Stimulated activated naive CD8-positive, alpha-beta T cell treated with anti-CD3 and anti-CD28 coated beads, Interleukin-15, amount 100 ng/mL, for 72 hours (primary cell): ENCODE measurements at regions not wholly inside any gene's neighbourhood (a gene's known extent, or its start where the extent isn't known, plus 50 kb on each side); places are given as distances from the start of the nearest gene placed in this dataset.
A peak's percentile ranks its signal among the peaks of the same experiment; 100 is the strongest.

ENCODE experiments used
- ATAC-seq: fragments of 150-1000 bp; cut with Tn5 transposase; 2 replicates; pipeline ENCODE4 v1.10.0; 2021; ENCODE audit warnings: mild to moderate bottlenecking, moderate library complexity
- DNase-seq, 2 donors: peaks; one replicate each; pipeline ENCODE4 v3.0.0; 2021 to 2022
- H3K27ac Mint-ChIP-seq, 2 donors: one replicate each; pipeline ENCODE4 v1.8.0; 2022; ENCODE audit warnings: mild to moderate bottlenecking in 2 of 2, mixed read lengths in 2 of 2, moderate library complexity in 2 of 2
- H3K27me3 Mint-ChIP-seq: one replicate; pipeline ENCODE4 v1.8.0; 2022; ENCODE audit warnings: mixed read lengths
- H3K4me1 Mint-ChIP-seq: one replicate; pipeline ENCODE4 v1.8.0; 2022; ENCODE audit warnings: mild to moderate bottlenecking, mixed read lengths
- H3K4me3 Mint-ChIP-seq, 2 donors: one replicate each; pipeline ENCODE4 v1.8.0; 2022; ENCODE audit warnings: mild to moderate bottlenecking in 2 of 2, mixed read lengths in 2 of 2, moderate library complexity in 1 of 2
- H3K9me3 Mint-ChIP-seq, 2 donors: one replicate each; pipeline ENCODE4 v1.8.0; 2022; ENCODE audit warnings: mixed read lengths in 2 of 2

DNA sequence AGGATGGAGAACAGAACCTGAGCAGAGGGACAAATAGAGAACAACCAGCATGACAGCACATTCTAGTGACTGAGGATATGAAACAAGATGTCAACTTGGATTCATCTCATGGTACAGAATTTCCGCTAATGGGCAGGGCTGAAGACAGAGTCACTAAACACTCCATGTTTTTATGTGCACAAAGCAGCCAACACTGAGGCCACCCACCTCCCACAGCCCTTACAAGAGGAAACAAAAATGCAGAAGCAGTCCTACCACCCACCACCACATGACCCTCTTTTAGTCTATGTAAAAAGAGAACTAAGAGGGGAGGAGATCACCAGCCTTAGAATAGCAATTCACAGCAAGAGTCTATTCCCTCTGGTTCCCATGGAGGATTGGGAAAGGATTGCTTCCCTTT is 131.4 kb upstream of the UBE2E2 start:
- H3K27me3 Mint-ChIP-seq, result peaks cover 7% of the 10 kb centered on the region
- H3K27ac Mint-ChIP-seq, result no peak overlapping the region
- ATAC-seq, result no peak
- no peaks in the 10 kb centered on the region for H3K9me3 Mint-ChIP-seq
- DNase-seq, result no peak
- no peak overlapping the region for H3K4me3 Mint-ChIP-seq
- no peaks in the 10 kb centered on the region for H3K4me1 Mint-ChIP-seq

DNA sequence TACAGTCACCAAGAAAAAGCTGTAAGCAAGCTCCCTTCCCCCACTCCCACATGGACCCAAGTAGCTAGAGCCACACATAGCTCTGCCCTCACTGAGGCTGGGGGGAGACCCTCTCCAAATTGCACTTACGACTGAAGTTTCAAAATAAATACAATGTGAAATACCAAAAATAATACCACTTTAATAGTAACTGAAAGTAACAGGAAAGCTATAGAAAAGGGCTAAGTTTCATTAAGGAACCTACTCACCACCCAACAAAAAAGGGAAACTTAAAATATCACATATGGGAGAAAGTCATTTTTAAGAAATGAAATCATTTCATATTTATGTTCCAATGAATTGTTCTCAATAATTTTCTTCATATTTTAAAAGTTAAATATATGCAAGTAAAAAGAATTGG is 130.4 kb upstream of the UBE2E2 start:
- no peaks in the 10 kb centered on the region for H3K9me3 Mint-ChIP-seq
- DNase-seq (no peak), ATAC-seq (no peak)
- H3K4me3 Mint-ChIP-seq, result no peak overlapping the region
- peaks cover 7% of the 10 kb centered on the region for H3K27me3 Mint-ChIP-seq
- H3K4me1 Mint-ChIP-seq, result no peaks in the 10 kb centered on the region
- no peak overlapping the region for H3K27ac Mint-ChIP-seq

DNA sequence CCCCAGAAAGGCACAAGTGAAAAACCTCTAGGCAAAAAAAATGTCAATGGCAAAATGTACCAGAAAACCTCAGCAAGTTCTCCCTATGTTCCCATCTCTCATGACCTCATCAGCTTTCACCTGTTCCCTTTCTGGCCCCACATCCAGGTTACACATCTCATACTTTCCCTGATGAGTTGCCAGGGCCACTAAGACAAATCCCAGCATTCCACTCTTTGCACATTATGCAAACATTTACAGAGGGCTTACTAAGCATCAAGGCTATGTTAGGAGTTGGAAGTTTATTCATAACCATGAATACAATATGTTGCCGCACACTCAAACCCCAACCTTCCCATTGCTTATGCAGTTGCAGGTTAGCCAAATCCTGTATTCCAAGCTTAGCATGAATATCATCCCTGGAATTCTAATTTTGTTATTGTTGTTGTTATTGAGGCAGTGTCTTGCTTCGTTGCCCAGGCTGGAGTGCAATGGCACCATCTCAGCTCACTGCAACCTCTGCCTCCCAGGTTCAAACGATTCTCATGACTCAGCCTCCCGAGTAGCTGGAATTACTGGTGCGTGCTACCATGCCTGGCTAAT is 129.3 kb upstream of the UBE2E2 start:
- ATAC-seq, result no peak
- DNase-seq, result no peak
- H3K9me3 Mint-ChIP-seq, result no peaks in the 10 kb centered on the region
- H3K4me3 Mint-ChIP-seq, result no peak overlapping the region
- H3K27me3 Mint-ChIP-seq, result peaks cover 7% of the 10 kb centered on the region
- H3K4me1 Mint-ChIP-seq, result no peaks in the 10 kb centered on the region
- H3K27ac Mint-ChIP-seq, result no peak overlapping the region

DNA sequence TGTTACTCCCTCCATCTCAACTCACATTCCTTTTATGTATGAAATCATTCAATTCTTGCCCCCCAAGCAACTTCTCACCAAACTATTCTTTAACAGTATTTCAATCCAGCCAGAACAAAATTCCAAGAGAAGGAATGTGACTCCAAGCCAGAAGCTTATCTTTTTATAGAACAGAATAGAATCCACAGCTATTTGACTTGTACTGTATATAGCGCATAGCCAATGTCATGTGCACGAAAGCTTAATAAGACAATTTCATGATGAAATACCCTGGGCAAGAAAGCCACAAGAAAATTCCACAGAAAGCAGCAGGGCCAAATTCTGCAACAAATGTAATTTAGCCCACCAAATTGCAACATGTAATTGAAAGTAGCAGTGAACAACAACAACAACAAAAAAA is 127.6 kb upstream of the UBE2E2 start:
- H3K27me3 Mint-ChIP-seq, result peaks cover 7% of the 10 kb centered on the region
- H3K4me1 Mint-ChIP-seq, result peaks cover 10% of the 10 kb centered on the region
- no peak for DNase-seq
- H3K27ac Mint-ChIP-seq, result no peak overlapping the region
- ATAC-seq, result no peak
- H3K4me3 Mint-ChIP-seq, result no peak overlapping the region
- H3K9me3 Mint-ChIP-seq, result no peaks in the 10 kb centered on the region

DNA sequence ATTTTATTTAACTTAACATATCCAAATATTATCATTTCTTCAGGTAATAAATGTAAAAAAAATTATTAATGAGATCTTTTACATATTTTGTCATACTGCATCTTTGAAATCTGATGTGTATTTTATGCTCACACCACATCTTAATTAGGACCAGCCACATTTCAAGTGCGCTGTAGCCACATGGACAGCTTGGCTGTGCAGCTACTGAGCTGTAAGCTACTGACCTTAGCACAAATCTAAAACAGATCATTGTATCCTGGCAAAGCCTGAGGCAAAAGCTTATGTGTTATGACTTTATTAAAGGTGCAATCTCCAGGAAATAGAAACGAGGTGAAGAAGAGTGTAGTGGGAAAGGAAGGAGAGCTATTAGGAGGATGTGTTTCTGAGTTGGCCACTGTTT is 126.7 kb upstream of the UBE2E2 start:
- H3K27me3 Mint-ChIP-seq, result peaks cover 2% of the 10 kb centered on the region
- DNase-seq (no peak), ATAC-seq (no peak)
- H3K27ac Mint-ChIP-seq, result no peak overlapping the region
- no peaks in the 10 kb centered on the region for H3K9me3 Mint-ChIP-seq
- H3K4me1 Mint-ChIP-seq, result peaks cover 10% of the 10 kb centered on the region
- H3K4me3 Mint-ChIP-seq, result no peak overlapping the region

DNA sequence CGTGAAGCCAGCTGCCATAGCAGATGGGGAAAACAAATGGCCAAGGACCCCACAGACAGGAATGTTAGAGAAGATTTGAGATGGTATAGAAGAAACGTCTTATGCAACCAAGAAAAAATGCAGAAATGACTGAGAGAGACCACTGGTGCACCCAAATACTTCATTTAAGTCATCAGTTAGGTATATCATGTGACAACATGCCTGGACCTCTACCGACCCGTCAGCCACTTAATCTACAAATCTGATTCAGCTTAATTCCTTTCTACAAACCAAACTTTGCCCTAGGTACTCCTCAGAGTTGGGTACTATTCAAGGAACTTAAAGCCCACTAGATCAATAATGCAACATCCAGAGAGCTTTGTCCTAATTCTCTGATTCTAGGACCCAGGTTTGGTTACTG is 126.0 kb upstream of the UBE2E2 start:
- no peak overlapping the region for H3K4me3 Mint-ChIP-seq
- no peak for DNase-seq
- H3K4me1 Mint-ChIP-seq, result peaks cover 10% of the 10 kb centered on the region
- H3K27me3 Mint-ChIP-seq, result no peaks in the 10 kb centered on the region
- no peak overlapping the region for H3K27ac Mint-ChIP-seq
- ATAC-seq, result no peak
- H3K9me3 Mint-ChIP-seq, result no peaks in the 10 kb centered on the region

DNA sequence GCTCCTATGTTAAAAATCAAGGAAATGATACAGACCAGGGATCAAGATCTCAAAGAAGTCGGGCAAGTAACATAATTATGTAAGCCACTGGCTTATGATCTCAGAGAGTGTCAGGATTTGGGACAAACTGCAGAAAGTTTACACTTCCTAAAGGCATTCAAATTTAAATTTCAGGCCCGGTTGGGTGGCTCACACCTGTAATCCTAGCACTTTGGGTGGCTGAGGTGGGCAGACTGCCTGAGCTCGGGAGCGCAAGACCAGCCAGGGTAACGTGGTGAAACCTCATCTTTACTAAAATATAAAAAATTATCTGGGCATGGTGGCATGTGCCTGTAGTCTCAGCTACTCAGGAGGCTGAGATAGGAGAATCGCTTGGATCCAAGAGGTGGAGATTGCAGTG is 124.4 kb upstream of the UBE2E2 start:
- H3K4me3 Mint-ChIP-seq, result no peak overlapping the region
- DNase-seq (no peak), ATAC-seq (no peak)
- no peaks in the 10 kb centered on the region for H3K9me3 Mint-ChIP-seq
- H3K27ac Mint-ChIP-seq, result no peak overlapping the region
- H3K4me1 Mint-ChIP-seq, result peaks cover 10% of the 10 kb centered on the region
- no peaks in the 10 kb centered on the region for H3K27me3 Mint-ChIP-seq

DNA sequence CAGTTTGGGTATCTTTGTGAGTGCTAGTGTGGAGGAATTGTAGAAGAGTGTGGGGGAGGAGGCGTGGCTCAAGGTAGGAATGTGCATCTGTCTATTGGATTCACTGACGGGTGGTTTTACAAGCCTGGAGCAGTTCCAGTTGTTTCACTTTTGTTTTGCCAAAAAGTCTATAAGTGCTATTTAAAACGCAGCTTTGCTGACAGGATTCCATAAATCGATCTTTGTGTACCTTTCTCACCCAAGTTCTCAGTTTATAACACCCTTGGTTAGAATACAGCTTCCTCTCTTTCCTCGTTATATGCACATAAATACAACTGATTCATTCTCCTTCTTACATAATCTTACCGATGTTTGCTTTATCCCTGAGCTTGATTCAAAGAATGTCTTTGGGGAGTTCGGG is 123.2 kb upstream of the UBE2E2 start:
- peak overlapping the region; percentile 8 to 12 for H3K4me3 Mint-ChIP-seq
- no peak overlapping the region for H3K27ac Mint-ChIP-seq
- no peak for ATAC-seq
- no peaks in the 10 kb centered on the region for H3K27me3 Mint-ChIP-seq
- H3K9me3 Mint-ChIP-seq, result no peaks in the 10 kb centered on the region
- DNase-seq, result no peak
- H3K4me1 Mint-ChIP-seq, result peaks cover 10% of the 10 kb centered on the region

DNA sequence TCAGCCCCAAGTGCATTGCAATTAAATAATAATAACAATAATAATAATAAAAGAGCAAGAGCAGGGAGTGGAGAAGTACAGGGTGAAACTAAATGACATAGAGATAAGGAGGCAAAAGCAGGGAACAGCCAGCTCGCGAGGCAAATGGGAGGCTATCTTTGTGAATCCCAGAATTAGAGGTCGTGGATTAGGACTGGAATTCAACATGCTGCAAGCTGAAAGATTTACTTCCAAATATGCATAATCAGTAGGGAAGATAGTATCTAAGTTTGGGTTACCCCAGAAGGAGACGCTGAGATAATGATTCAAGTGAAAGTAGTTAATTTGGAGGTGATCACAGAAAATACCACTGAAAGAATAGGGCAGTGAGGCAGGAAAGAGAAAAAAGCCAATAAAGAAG is 119.4 kb upstream of the UBE2E2 start:
- DNase-seq, result no peak
- H3K4me3 Mint-ChIP-seq, result no peak overlapping the region
- ATAC-seq, result no peak
- H3K9me3 Mint-ChIP-seq, result no peaks in the 10 kb centered on the region
- peaks cover 10% of the 10 kb centered on the region for H3K4me1 Mint-ChIP-seq
- no peak overlapping the region for H3K27ac Mint-ChIP-seq
- no peaks in the 10 kb centered on the region for H3K27me3 Mint-ChIP-seq

DNA sequence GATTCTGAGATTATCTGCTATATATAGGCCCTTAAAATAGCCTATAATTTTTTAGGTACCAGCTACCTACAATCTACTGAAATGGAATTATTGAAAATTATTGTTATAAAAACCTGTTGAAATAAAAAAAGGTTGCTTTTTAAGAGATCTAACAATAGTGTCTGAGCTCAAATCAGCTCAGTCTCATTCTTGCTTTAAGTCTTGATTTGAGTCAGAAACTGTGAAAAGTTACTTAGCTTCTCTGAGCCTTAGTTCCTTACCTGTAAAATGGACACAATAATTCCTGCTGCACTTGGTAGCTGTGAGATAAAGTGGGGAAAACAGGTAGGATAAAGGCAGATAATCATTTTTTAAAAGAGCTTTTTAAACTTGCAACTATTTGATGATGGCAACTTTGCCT is 118.8 kb upstream of the UBE2E2 start:
- H3K4me1 Mint-ChIP-seq, result peaks cover 10% of the 10 kb centered on the region
- no peak overlapping the region for H3K4me3 Mint-ChIP-seq
- no peak for DNase-seq
- no peak overlapping the region for H3K27ac Mint-ChIP-seq
- H3K9me3 Mint-ChIP-seq, result no peaks in the 10 kb centered on the region
- ATAC-seq, result no peak
- H3K27me3 Mint-ChIP-seq, result no peaks in the 10 kb centered on the region

DNA sequence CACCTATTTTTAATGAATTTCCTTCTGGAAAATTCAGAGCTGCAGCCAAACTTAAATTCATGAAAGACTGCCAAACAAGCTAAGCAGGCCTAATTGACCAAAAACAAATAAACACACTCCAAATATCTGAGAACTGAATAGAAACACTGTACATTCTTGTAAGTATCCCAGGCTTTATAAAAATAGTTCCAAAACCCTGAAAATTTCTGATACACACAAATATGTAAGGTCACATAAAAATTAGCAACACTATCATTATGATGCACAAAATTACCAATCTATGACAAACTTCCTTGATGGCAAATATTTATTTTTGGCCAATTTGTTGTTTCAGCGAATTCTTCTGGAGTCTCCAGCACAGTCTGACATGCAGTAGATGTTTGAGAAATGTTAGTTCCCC is 117.9 kb upstream of the UBE2E2 start:
- no peak overlapping the region for H3K27ac Mint-ChIP-seq
- peaks cover 2% of the 10 kb centered on the region for H3K4me1 Mint-ChIP-seq
- no peak for ATAC-seq
- H3K9me3 Mint-ChIP-seq, result no peaks in the 10 kb centered on the region
- no peak for DNase-seq
- H3K27me3 Mint-ChIP-seq, result no peaks in the 10 kb centered on the region
- no peak overlapping the region for H3K4me3 Mint-ChIP-seq

DNA sequence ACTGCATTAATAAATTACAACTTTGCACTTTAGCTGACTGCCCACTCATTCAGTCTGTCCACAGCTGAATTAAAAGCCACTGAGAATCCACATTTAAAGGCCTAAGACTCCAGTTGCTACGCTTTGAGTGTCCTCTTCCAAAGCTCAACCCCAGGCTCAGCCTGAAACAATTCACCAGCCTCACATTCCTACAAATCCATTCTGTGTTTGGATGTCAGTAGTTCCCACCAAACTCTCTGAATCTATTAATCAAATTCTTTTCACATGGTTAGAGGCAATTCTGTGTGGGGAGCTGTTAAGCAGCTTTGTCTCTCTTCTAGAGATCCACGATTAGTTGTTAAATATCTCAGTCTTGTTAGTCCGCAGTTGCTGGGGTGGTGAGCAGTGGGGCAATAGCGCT is 116.8 kb upstream of the UBE2E2 start:
- no peak overlapping the region for H3K27ac Mint-ChIP-seq
- no peak for ATAC-seq
- H3K4me1 Mint-ChIP-seq, result no peaks in the 10 kb centered on the region

DNA sequence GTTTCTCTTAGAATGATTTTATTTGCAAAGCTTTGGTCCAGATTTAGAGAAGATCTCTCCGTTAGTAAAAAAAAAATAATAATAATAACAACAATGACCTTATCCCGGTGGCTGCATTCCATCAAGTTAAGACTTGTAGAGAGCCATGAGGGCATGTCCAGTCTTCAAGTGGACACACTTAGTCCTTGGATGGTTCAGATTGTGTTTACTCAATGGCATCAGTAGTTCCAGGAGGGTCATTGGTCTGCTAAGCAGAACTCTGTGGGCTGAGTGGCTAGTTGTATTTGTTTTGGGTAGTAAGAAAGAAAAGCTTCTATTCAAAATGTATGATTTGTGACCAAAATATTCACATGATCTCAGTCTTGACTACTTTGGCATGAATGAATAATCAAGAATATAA is 116.3 kb upstream of the UBE2E2 start:
- no peak overlapping the region for H3K27ac Mint-ChIP-seq

More for the DNA sequence above, 116.8 kb upstream of the UBE2E2 start:
- H3K9me3 Mint-ChIP-seq, result no peaks in the 10 kb centered on the region
- no peaks in the 10 kb centered on the region for H3K27me3 Mint-ChIP-seq
- no peak for DNase-seq
- no peak overlapping the region for H3K4me3 Mint-ChIP-seq

DNA sequence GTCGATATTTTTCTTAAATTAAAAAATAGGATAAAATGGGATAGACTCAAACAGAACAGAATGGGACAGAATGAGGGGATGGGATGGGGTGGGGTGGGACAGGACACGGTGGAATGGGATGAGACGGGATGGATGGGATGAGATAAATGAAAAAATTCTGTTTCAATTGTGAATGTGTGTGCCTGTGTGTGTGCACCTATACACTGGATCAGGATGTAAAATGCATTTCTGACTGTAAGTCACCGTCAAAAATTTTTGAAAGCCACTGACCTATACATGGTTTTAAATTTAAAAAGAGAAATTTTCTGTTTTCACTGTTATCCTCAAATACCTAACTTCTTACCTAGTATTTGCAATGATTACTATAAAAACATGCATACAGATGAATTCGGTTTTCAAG is 108.7 kb upstream of the UBE2E2 start:
- DNase-seq (no peak), ATAC-seq (no peak)
- H3K27ac Mint-ChIP-seq, result no peak overlapping the region
- H3K9me3 Mint-ChIP-seq, result peaks cover 6 to 16% of the 10 kb centered on the region in 2 donors
- H3K4me3 Mint-ChIP-seq, result no peak overlapping the region
- no peaks in the 10 kb centered on the region for H3K4me1 Mint-ChIP-seq
- no peaks in the 10 kb centered on the region for H3K27me3 Mint-ChIP-seq

More for the DNA sequence above, 116.3 kb upstream of the UBE2E2 start:
- Mint-ChIP-seq H3K4me1 (no peaks in the 10 kb centered on the region), H3K27me3 (no peaks in the 10 kb centered on the region), H3K9me3 (peaks cover 1 to 3% of the 10 kb centered on the region in 2 donors), H3K4me3 (no peak overlapping the region)
- DNase-seq, result no peak
- no peak for ATAC-seq

DNA sequence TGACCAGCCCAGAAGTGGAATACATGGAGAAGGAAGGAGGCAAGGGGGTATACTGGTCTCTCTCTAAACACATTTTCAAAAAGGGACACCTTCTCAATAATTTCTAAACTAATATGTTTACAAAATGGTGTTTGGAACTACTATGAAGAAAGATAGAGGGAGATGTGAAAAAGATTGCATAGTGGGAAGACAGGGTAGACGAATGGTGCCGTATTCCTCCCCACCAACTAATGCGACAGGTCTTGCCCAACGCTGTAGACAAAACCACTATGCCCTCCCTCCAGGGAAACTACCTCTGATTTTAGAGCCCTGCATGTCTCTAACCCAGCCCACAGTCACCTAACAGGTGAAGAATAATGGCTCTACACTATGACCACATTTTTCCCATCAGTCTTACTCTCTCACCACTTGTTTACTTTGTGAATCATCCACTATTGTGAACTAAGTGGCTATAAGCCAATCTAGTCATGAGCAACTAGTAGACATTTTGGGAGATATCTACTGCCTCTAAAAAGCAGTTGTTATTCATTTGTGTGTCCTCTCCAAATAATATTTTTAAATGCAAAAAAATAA is 108.2 kb upstream of the UBE2E2 start:
- no peaks in the 10 kb centered on the region for H3K4me1 Mint-ChIP-seq
- H3K27ac Mint-ChIP-seq, result no peak overlapping the region
- DNase-seq, result no peak
- no peaks in the 10 kb centered on the region for H3K27me3 Mint-ChIP-seq
- peaks cover 6 to 16% of the 10 kb centered on the region in 2 donors for H3K9me3 Mint-ChIP-seq
- peak; percentile 40 for ATAC-seq
- H3K4me3 Mint-ChIP-seq, result no peak overlapping the region

DNA sequence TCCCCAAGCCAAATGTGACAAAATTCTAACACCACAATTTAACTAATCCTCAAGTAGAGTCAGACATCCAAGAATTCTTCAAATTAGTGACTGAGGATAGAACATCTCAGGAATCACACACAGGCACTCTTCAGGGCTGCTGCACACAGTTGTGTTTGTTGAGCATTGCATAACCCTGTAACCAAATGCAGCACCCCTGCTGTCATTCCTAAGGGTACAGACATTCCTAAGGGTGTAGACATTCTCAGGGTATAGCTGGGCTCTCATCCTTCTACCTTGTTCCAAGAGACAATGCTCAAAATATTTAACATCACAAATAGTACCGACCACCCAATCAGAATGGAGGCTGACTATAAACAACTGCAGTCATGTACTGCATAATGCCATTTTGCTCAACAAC is 107.1 kb upstream of the UBE2E2 start:
- Mint-ChIP-seq H3K27ac (no peak overlapping the region), H3K27me3 (no peaks in the 10 kb centered on the region), H3K4me3 (no peak overlapping the region), H3K4me1 (no peaks in the 10 kb centered on the region), H3K9me3 (peaks cover 6 to 16% of the 10 kb centered on the region in 2 donors)
- DNase-seq, result no peak
- no peak for ATAC-seq

DNA sequence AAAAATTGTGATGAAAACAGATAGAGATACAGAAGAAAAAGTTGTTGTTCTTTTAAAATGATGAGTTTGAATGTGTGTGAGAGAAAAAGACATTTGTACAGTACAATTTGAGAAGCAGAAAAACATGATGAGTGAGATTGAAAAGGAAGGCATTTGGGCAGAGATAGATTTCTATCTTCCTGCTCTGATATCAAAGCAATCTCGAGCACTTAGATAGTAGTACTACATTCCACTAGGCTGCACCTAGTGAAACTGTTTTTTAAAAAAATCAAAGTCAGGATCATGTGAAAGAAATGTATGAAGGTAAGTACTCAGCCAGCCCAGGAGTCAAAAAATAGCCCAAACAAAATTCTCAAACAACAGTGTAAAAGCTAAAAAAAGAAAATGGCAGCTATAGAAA is 104.1 kb upstream of the UBE2E2 start:
- Mint-ChIP-seq H3K27me3 (no peaks in the 10 kb centered on the region), H3K27ac (no peak overlapping the region), H3K4me3 (no peak overlapping the region), H3K4me1 (no peaks in the 10 kb centered on the region), H3K9me3 (no peaks in the 10 kb centered on the region)
- no peak for DNase-seq
- ATAC-seq, result no peak
